K562 (cell line): ENCODE measurements at regions not wholly inside any gene's neighbourhood (a gene's known extent, or its start where the extent isn't known, plus 50 kb on each side); places are given as distances from the start of the nearest gene placed in this dataset.

Experiments
- ATAC-seq: fragments of 200-7000 bp; cut with Tn5 transposase; 3 replicates; pipeline ENCODE4 v1.9.1; 2020; ENCODE audit warnings: moderate library complexity
- BruUV-seq: library from RNA; stranded (reverse); fragments of 400-500 nt; replicated peaks from 2 replicates; lab custom pipeline; 2021; lab: Mats Ljungman, UMichigan
- CTCF ChIA-PET: fragments of 300-600 bp; formaldehyde crosslinking; extraction: SDS; loops from one replicate; lab custom pipeline; 2021; ENCODE audit warnings: low intra/inter-chr PET ratio; lab: Yijun Ruan, JAX
- POLR2A ChIA-PET: fragments of 300-600, 350-650 bp; sonication (Branson Sonifier 250); formaldehyde crosslinking; extraction: SDS; loops from one replicate; lab custom pipeline; 2021; ENCODE audit warnings: antibody characterized with exemption, inconsistent platforms; lab: Yijun Ruan, JAX
- DNase-seq, 4 experiments: peaks; one replicate each; pipeline versions ENCODE4 v3.0.0 to v3.0.0-alpha.2; 2011 to 2018; ENCODE audit warnings: low spot score in 3 of 4, mixed read lengths in 3 of 4; ENCODE audit errors: extremely low read depth in 1 of 4
- FAIRE-seq: peaks from 2 replicates; lab custom pipeline; 2011; peaks lifted over from hg19 to GRCh38; lab: Jason Lieb, UNC
- H2AFZ ChIP-seq: 2 replicates; pipeline ENCODE4 v1.6.0; 2011; ENCODE audit warnings: low read depth, low read length, control low read depth, inconsistent platforms
- H3K27ac ChIP-seq: fragments of 200-600 bp; 3 replicates; pipeline ENCODE4 v1.8.0; 2011; ENCODE audit warnings: low read depth, mild to moderate bottlenecking, control low read depth, inconsistent platforms, low read length, moderate library complexity, mixed read lengths; ENCODE audit errors: extremely low read depth
- H3K27me3 ChIP-seq, 2 experiments: fragments of 300-600 bp in 1 of 2; 2 replicates in 1 of 2; 3 replicates in 1 of 2; pipeline versions ENCODE4 v1.6.0 to v1.8.0; 2011; ENCODE audit warnings: inconsistent platforms in 2 of 2, low read length in 2 of 2, mild to moderate bottlenecking in 1 of 2, mixed read lengths in 1 of 2, moderate library complexity in 1 of 2; ENCODE audit not compliant: control insufficient read depth in 2 of 2, insufficient read depth in 2 of 2
- H3K36me3 ChIP-seq: fragments of 300-600 bp; 3 replicates; pipeline ENCODE4 v1.8.0; 2011; ENCODE audit warnings: mild to moderate bottlenecking, low read length, inconsistent platforms; ENCODE audit not compliant: control insufficient read depth, insufficient read depth
- H3K4me1 ChIP-seq, 2 experiments: fragments of 200-600 bp in 1 of 2; replicated peaks in 1 of 2; 2 replicates in 1 of 2; 3 replicates in 1 of 2; pipeline versions ENCODE4 v1.5.1 to v1.8.0; 2011; ENCODE audit warnings: inconsistent platforms in 2 of 2, low read length in 2 of 2, mild to moderate bottlenecking in 1 of 2, mixed read lengths in 1 of 2, moderate library complexity in 1 of 2; ENCODE audit not compliant: control insufficient read depth in 2 of 2, insufficient read depth in 2 of 2
- H3K4me2 ChIP-seq: 2 replicates; pipeline ENCODE4 v1.6.1; 2011; ENCODE audit warnings: low read length, control low read depth, inconsistent platforms, mixed read lengths; ENCODE audit not compliant: insufficient read depth
- H3K4me3 ChIP-seq: fragments of 200-600 bp; sonication (generic), shearing (Covaris generic); 2 replicates; pipeline ENCODE4 v1.5.1; 2016; ENCODE audit warnings: control low read depth, inconsistent platforms
- H3K79me2 ChIP-seq: fragments of 200-600 bp; 3 replicates; pipeline ENCODE4 v1.8.0; 2011; ENCODE audit warnings: low read length, inconsistent platforms; ENCODE audit not compliant: control insufficient read depth, insufficient read depth
- H3K9ac ChIP-seq, 2 experiments: 2 replicates each; pipeline versions ENCODE4 v1.6.0 to v1.6.1; 2011; ENCODE audit warnings: low read depth in 2 of 2, low read length in 2 of 2, control low read depth in 1 of 2, inconsistent platforms in 1 of 2, mild to moderate bottlenecking in 1 of 2, mixed read lengths in 1 of 2; ENCODE audit not compliant: insufficient read depth in 1 of 2
- H3K9me1 ChIP-seq: one replicate; pipeline ENCODE4 v1.6.0; 2011; ENCODE audit warnings: inconsistent platforms, mild to moderate bottlenecking, low read length, moderate library complexity; ENCODE audit not compliant: control insufficient read depth, insufficient read depth
- H3K9me3 ChIP-seq: replicated peaks from 2 replicates; pipeline ENCODE4 v1.5.1; 2011; ENCODE audit warnings: low read depth, low read length, inconsistent platforms; ENCODE audit not compliant: control insufficient read depth, insufficient read depth
- H4K20me1 ChIP-seq: replicated peaks from 2 replicates; pipeline ENCODE4 v1.6.1; 2011; ENCODE audit warnings: low read length, inconsistent platforms, mixed read lengths; ENCODE audit not compliant: control insufficient read depth, insufficient read depth
- ARHGAP35 ChIP-seq: fragments of 450-650 bp; IDR thresholded peaks from 2 replicates; pipeline ENCODE4 v1.6.1; 2018; ENCODE audit not compliant: partially characterized antibody
- DACH1 ChIP-seq: fragments of 450-650 bp; IDR thresholded peaks from 2 replicates; pipeline ENCODE4 v1.6.1; 2018; ENCODE audit not compliant: partially characterized antibody
- EP300 ChIP-seq: IDR thresholded peaks from 2 replicates; pipeline ENCODE4 v1.6.1; 2012; ENCODE audit warnings: low read length, improper control_type of control experiment
- IFI16 ChIP-seq: fragments of 250-450 bp; sonication (Bioruptor Pico); IDR thresholded peaks from 2 replicates; pipeline ENCODE4 v2.1.2; 2022; ENCODE audit warnings: mild to moderate bottlenecking, inconsistent platforms
- LEF1 ChIP-seq: fragments of 450-650 bp; IDR thresholded peaks from 2 replicates; pipeline ENCODE4 v1.6.1; 2016; ENCODE audit warnings: mild to moderate bottlenecking
- POLR2AphosphoS2 ChIP-seq: IDR thresholded peaks from 2 replicates; pipeline ENCODE4 v1.6.1; 2012; ENCODE audit warnings: low read length, improper control_type of control experiment
- RAD21 ChIP-seq, 2 experiments: fragments of 250-450 bp in 1 of 2; fragments of 450-650 bp in 1 of 2; sonication (Bioruptor Pico) in 1 of 2; formaldehyde crosslinking in 1 of 2; IDR thresholded peaks in 1 of 2; conservative IDR thresholded peaks in 1 of 2; 2 replicates each; pipeline versions ENCODE4 v1.4.0 to v1.8.0; 2020 to 2022; ENCODE audit warnings: mild to moderate bottlenecking in 2 of 2, moderate library complexity in 1 of 2
- RFX7 ChIP-seq: fragments of 250-450 bp; sonication (Bioruptor Pico); IDR thresholded peaks from 2 replicates; pipeline ENCODE4 v1.5.1; 2021; ENCODE audit warnings: mild to moderate bottlenecking
- STAT5B ChIP-seq: fragments of 250-450 bp; sonication (Bioruptor Pico); IDR thresholded peaks from 2 replicates; pipeline ENCODE4 v1.8.0; 2021; ENCODE audit warnings: mild to moderate bottlenecking, inconsistent platforms
- TOE1 ChIP-seq, 2 experiments: fragments of 450-650 bp in 1 of 2; sonication (generic) in 1 of 2; formaldehyde crosslinking in 1 of 2; IDR thresholded peaks; 2 replicates each; pipeline versions ENCODE4 v1.7.1 to v1.8.0; 2016 to 2022; ENCODE audit warnings: borderline replicate concordance in 2 of 2, mild to moderate bottlenecking in 2 of 2, antibody characterized with exemption in 1 of 2, inconsistent platforms in 1 of 2, low read depth in 1 of 2, missing genetic modification reagents in 1 of 2, moderate library complexity in 1 of 2
- TRIM28 ChIP-seq: fragments of 450-650 bp; IDR thresholded peaks from 2 replicates; pipeline ENCODE4 v1.6.1; 2017
- ZNF282 ChIP-seq: sonication (generic); formaldehyde crosslinking; IDR thresholded peaks from 2 replicates; pipeline ENCODE4 v1.8.1; 2023; ENCODE audit warnings: missing genetic modification reagents
- ZNF668 ChIP-seq: fragments of 250-450 bp; sonication (Bioruptor Pico); IDR thresholded peaks from 2 replicates; pipeline ENCODE4 v1.8.0; 2022; ENCODE audit warnings: mild to moderate bottlenecking, inconsistent platforms
- WGBS: fragments of 100-300 bp; shearing (Covaris generic); methylation state at CpG from one replicate; pipeline ENCODE4 v1.1.6; 2016; ENCODE audit warnings: low coverage, mixed read lengths; ENCODE audit not compliant: insufficient coverage; ENCODE audit errors: missing lambda C conversion rate; 5-methylcytosine and 5-hydroxymethylcytosine counted together
- in situ Hi-C: fragments of 300-500 bp; cut with MboI; formaldehyde crosslinking; loops from 4 replicates; pipeline ENCODE4 v1.15.0; 2018; ENCODE audit warnings: inconsistent platforms, mixed read lengths
- intact Hi-C: fragments of 100-400 bp; cut with micrococcal nuclease; formaldehyde crosslinking; loops from 2 replicates; pipeline ENCODE4 v1.14.2; 2022
- TF ChIP-seq, protein P1 (sequence below): fragments of 450-650 bp; IDR thresholded peaks from 2 replicates; pipeline ENCODE4 v1.6.1; 2014; ENCODE audit warnings: low read depth, mild to moderate bottlenecking, moderate library complexity, borderline replicate concordance
- TF ChIP-seq, protein P2 (sequence below): fragments of 250-450 bp; sonication (Bioruptor Pico); IDR thresholded peaks from 2 replicates; pipeline ENCODE4 v1.5.0; 2021; ENCODE audit warnings: mild to moderate bottlenecking, moderate library complexity
- TF ChIP-seq, protein P3 (sequence below), 3 experiments: fragments of 200-800 bp in 1 of 3; fragments of 250-450 bp in 1 of 3; fragments of 450-650 bp in 1 of 3; sonication (Bioruptor Pico) in 1 of 3; sonication (Bioruptor generic) in 1 of 3; formaldehyde crosslinking in 1 of 3; IDR thresholded peaks; 2 replicates each; pipeline versions ENCODE4 v1.6.1 to v1.8.0; 2016 to 2022; ENCODE audit warnings: mild to moderate bottlenecking in 2 of 3, missing genetic modification characterization in 2 of 3, missing compliant biosample characterization in 1 of 3, moderate library complexity in 1 of 3

DNA sequence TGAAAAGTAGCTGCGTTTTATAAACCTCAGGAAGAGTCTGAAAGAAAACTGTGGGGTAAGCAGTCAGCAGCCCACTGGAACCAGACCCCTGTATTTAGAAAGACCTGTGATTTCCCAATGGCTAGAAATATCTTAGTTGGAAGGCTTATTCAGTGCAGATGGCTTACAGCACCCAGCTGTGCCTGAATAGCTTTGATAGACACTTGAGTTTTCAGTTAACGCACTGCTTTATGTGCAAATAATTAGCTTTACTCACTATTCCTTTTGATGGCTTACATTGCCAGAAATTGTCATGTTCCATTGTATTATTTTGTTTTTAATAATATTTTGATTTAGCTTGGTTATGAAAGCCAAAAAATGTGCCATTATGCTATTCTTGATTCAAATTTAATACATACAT lies 465.3 kb upstream of the SYNCRIP start:
- WGBS, result 0% methylated on average over 2 of the region's 2 CpGs
- H3K79me2 ChIP-seq, result no peaks in the 10 kb centered on the region
- no peaks in the 10 kb centered on the region for H3K27me3 ChIP-seq
- no peak overlapping the region for H2AFZ ChIP-seq
- FAIRE-seq, result no peak
- BruUV-seq, result no TSS peak
- H3K4me2 ChIP-seq, result no peak overlapping the region
- DNase-seq, result no peak
- no peaks in the 10 kb centered on the region for H3K4me1 ChIP-seq
- CTCF ChIA-PET, result no interaction called here
- H4K20me1 ChIP-seq, result no peaks in the 10 kb centered on the region
- POLR2A ChIA-PET, result no interaction called here
- no peaks in the 10 kb centered on the region for H3K9me3 ChIP-seq
- no peak overlapping the region for H3K9ac ChIP-seq
- no peaks in the 10 kb centered on the region for H3K36me3 ChIP-seq
- ATAC-seq, result no peak
- in situ Hi-C loops (no loop called here), intact Hi-C loops (no loop called here)
- no peak overlapping the region for H3K4me3 ChIP-seq
- H3K27ac ChIP-seq, result no peak overlapping the region
- no peaks in the 10 kb centered on the region for H3K9me1 ChIP-seq
- TF ChIP-seq IFI16 (CRISPR knock-in tag), result no peak
- no peak for TF ChIP-seq DACH1
- no peak for TF ChIP-seq ZNF668 (CRISPR knock-in tag)
- TF ChIP-seq, protein P1, sequence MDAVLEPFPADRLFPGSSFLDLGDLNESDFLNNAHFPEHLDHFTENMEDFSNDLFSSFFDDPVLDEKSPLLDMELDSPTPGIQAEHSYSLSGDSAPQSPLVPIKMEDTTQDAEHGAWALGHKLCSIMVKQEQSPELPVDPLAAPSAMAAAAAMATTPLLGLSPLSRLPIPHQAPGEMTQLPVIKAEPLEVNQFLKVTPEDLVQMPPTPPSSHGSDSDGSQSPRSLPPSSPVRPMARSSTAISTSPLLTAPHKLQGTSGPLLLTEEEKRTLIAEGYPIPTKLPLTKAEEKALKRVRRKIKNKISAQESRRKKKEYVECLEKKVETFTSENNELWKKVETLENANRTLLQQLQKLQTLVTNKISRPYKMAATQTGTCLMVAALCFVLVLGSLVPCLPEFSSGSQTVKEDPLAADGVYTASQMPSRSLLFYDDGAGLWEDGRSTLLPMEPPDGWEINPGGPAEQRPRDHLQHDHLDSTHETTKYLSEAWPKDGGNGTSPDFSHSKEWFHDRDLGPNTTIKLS, result no peak
- TF ChIP-seq, protein P2, sequence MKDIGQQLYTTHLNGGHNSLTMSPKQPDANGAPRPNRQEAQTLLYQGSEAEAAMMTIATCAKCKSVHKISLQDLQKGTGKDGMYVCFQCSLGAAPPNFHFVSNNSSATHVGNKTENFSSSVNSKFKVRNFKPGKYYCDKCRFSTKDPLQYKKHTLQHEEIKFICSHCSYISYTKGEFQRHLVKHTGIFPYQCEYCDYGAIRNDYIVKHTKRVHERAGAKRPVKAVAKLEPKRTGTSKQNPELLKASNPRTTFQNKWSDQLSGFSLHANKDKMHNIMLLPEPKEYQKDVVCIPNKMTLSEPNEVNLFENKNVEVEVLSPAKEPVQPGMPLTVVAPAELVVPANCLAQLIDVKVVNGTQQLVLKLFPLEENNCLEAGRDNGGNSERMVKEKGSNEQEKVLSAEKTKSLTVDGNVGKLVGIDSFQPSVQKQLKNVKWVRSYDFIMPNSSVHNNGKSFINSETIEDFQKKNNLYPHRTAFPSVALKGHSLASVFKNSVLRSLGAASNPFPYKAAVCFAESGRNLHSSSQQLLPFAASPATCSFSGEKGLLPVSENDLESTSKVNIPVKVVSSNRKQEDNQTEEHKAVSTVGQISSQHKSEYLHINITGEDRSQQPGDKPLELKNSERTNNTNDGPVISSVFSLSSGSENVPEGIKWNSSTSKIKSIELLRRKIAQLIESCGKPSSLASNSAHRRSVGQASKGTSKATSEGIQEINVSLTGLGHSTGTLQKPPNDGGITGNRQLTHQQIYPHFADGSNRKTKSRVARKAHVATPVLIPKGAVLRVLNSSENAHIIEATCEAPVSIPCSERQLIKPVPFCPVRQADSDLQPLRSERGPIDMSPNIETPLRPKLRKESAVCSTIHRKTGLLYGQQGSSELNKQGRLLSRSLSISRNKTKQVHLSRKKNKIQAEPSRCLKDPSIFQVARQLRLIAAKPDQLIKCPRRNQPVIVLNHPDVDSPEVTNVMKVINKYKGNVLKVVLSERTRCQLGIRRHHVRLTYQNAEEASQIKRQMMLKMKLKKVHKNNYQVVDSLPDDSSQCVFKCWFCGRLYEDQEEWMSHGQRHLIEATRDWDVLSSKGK (CRISPR knock-in tag), result no peak
- TF ChIP-seq ARHGAP35, result no peak
- no peak for TF ChIP-seq TRIM28
- TF ChIP-seq LEF1, result no peak
- no peak for TF ChIP-seq STAT5B
- TF ChIP-seq ZNF282 (CRISPR knock-in tag), result no peak
- TF ChIP-seq POLR2AphosphoS2, result no peak
- TF ChIP-seq EP300, result no peak
- no peak for TF ChIP-seq RAD21 (CRISPR knock-in tag; conservative IDR thresholded peaks at IDR 0.05 in 1 of 2, IDR thresholded peaks at IDR 0.05 in 1 of 2)
- no peak for TF ChIP-seq RFX7 (CRISPR knock-in tag)
- TF ChIP-seq, protein P3, sequence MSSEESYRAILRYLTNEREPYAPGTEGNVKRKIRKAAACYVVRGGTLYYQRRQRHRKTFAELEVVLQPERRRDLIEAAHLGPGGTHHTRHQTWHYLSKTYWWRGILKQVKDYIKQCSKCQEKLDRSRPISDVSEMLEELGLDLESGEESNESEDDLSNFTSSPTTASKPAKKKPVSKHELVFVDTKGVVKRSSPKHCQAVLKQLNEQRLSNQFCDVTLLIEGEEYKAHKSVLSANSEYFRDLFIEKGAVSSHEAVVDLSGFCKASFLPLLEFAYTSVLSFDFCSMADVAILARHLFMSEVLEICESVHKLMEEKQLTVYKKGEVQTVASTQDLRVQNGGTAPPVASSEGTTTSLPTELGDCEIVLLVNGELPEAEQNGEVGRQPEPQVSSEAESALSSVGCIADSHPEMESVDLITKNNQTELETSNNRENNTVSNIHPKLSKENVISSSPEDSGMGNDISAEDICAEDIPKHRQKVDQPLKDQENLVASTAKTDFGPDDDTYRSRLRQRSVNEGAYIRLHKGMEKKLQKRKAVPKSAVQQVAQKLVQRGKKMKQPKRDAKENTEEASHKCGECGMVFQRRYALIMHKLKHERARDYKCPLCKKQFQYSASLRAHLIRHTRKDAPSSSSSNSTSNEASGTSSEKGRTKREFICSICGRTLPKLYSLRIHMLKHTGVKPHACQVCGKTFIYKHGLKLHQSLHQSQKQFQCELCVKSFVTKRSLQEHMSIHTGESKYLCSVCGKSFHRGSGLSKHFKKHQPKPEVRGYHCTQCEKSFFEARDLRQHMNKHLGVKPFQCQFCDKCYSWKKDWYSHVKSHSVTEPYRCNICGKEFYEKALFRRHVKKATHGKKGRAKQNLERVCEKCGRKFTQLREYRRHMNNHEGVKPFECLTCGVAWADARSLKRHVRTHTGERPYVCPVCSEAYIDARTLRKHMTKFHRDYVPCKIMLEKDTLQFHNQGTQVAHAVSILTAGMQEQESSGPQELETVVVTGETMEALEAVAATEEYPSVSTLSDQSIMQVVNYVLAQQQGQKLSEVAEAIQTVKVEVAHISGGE (CRISPR knock-in tag; IDR thresholded peaks at IDR 0.05), result no peak
- TF ChIP-seq TOE1 (IDR thresholded peaks at IDR 0.05; ENCODE audit: borderline replicate concordance), result no peak
- TF ChIP-seq TOE1 (CRISPR knock-in tag; IDR thresholded peaks at IDR 0.05; ENCODE audit: borderline replicate concordance, low read depth), result no peak
